ENCODE measurements at regions not wholly inside any gene's neighbourhood (a gene's known extent, or its start where the extent isn't known, plus 50 kb on each side); places are given as distances from the start of the nearest gene placed in this dataset.
"Not testable (repeated sequence)": the region's sequence is repeated elsewhere in the genome, so short reads cannot be mapped to it uniquely, and the experiment has no call there.

DNA sequence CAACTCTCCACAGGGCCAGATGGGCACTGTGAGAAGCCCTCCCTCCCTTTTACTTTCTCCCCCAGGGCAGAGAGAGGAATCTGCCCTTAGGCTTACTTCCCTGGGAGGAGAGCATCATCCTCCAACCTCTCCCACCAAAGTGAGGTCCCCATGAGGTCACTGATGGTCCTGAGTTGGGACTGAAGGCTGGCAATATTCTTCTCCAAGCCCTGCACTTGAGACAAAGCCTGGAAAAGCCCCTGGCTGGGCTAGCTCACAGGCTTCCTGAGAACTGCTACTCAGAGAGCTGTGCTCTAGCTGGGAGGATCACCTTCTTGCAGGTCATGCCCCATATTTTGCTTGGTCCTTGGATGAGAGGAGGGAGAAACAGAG is 110.0 kb upstream of the MEF2A start:
- Histone ChIP-seq H3K4me3 (ENCODE audit: low read depth, low read length) (no peak overlapping the region), H3K9ac (no peak overlapping the region), H3K79me2 (no peaks in the 10 kb centered on the region), H3K9me3 (ENCODE audit: control insufficient read depth, low read length) (no peaks in the 10 kb centered on the region), H3K27ac (no peak overlapping the region), H3K4me2 (ENCODE audit: low read length) (no peak overlapping the region), H2AFZ (no peak overlapping the region), H3K36me3 (ENCODE audit: control insufficient read depth, insufficient read depth, low read length) (no peaks in the 10 kb centered on the region), H3K4me1 (no peaks in the 10 kb centered on the region), H3K27me3 (ENCODE audit: control insufficient read depth, insufficient read depth, low read length) (no peaks in the 10 kb centered on the region)
- TF ChIP-seq, protein P1, sequence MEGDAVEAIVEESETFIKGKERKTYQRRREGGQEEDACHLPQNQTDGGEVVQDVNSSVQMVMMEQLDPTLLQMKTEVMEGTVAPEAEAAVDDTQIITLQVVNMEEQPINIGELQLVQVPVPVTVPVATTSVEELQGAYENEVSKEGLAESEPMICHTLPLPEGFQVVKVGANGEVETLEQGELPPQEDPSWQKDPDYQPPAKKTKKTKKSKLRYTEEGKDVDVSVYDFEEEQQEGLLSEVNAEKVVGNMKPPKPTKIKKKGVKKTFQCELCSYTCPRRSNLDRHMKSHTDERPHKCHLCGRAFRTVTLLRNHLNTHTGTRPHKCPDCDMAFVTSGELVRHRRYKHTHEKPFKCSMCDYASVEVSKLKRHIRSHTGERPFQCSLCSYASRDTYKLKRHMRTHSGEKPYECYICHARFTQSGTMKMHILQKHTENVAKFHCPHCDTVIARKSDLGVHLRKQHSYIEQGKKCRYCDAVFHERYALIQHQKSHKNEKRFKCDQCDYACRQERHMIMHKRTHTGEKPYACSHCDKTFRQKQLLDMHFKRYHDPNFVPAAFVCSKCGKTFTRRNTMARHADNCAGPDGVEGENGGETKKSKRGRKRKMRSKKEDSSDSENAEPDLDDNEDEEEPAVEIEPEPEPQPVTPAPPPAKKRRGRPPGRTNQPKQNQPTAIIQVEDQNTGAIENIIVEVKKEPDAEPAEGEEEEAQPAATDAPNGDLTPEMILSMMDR (IDR thresholded peaks at IDR 0.05), result no peak

DNA sequence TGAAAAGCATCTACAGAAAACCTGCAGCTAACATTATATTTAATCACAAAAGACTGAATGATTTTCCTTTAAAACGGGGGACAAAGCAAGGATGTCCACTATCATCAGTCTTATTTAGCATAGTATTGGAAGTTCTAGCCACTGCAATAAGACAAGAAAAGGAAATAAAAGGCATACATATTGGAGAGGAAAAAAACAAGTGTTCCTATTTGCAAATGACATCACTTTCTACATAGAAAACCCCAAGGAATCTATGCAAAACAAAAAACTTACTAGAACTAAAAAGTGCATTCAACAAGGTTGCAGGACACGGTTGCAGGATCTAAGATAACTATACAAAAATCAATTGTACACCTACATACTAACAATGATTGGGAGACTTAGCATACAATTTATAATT is 101.6 kb upstream of the MEF2A start:
- Histone ChIP-seq H3K79me2 (no peaks in the 10 kb centered on the region), H3K36me3 (ENCODE audit: control insufficient read depth, insufficient read depth, low read length) (no peaks in the 10 kb centered on the region), H3K27me3 (ENCODE audit: control insufficient read depth, insufficient read depth, low read length) (no peaks in the 10 kb centered on the region), H3K9me3 (ENCODE audit: control insufficient read depth, low read length) (no peaks in the 10 kb centered on the region), H2AFZ (no peak overlapping the region), H3K4me1 (no peaks in the 10 kb centered on the region), H3K4me2 (ENCODE audit: low read length) (no peak overlapping the region), H3K4me3 (ENCODE audit: low read depth, low read length) (no peak overlapping the region), H3K27ac (no peak overlapping the region), H3K9ac (no peak overlapping the region)
- TF ChIP-seq, protein P1 (IDR thresholded peaks at IDR 0.05), result no peak

DNA sequence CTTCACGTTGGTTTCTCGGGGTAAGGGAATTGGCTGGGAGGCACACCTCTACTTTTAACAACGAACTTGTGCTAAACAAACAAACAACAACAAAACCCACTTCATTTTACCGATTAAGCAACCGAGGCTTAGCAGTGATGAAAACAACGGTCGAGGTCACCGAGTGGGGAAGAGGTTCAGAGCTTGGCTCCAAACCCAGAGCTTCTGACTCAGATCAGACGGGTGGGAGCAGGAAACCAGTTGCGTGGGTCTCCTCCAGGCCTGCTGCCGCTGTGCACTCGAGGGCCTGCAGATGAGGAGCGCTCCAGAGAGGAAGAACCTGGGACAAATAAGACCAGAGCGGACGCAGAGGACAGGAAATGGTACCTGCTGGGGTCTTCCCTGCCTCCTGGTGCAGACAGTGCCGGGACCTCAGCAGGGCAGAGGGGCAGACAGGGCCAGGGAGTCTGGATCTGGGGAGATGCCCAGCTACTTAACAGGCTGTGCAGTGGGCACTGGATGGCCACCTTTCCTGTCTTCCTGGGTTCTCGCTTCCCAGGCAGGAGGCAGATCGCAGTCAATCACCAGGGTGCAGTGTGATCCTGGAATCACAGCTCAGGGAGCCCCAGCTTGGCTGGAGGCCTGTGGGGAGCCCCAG is 99.0 kb upstream of the MEF2A start:
- no peaks in the 10 kb centered on the region for H3K27me3 ChIP-seq (ENCODE audit: control insufficient read depth, insufficient read depth, low read length)
- H3K4me1 ChIP-seq, result no peaks in the 10 kb centered on the region
- TF ChIP-seq, protein P1 (IDR thresholded peaks at IDR 0.05), result no peak
- no peak overlapping the region for H3K27ac ChIP-seq
- H3K9ac ChIP-seq, result no peak overlapping the region
- H3K4me3 ChIP-seq (ENCODE audit: low read depth, low read length), result no peak overlapping the region
- H3K36me3 ChIP-seq (ENCODE audit: control insufficient read depth, insufficient read depth, low read length), result no peaks in the 10 kb centered on the region
- H3K4me2 ChIP-seq (ENCODE audit: low read length), result no peak overlapping the region
- no peak overlapping the region for H2AFZ ChIP-seq
- no peaks in the 10 kb centered on the region for H3K9me3 ChIP-seq (ENCODE audit: control insufficient read depth, low read length)
- no peaks in the 10 kb centered on the region for H3K79me2 ChIP-seq

DNA sequence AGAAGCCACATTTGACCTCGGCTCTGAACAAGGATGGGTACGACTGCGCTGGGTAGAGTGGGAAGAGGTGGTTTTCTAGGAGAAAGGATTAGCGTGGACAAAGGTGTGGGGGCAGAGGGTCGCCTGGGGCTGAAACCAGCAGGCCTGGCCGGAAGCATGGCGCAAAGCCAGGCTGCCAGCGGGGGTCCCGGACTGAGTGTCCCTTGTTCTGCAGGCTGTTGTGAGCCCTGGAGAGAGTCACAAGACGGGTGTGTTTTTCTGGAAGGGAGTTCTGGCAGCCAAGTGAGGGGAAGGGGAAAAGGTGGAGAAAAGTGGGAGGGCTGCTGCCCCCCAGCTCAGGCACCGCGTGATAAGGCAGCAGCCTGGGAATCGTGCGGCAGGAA is 98.5 kb upstream of the MEF2A start:
- no peaks in the 10 kb centered on the region for H3K4me1 ChIP-seq
- H3K9me3 ChIP-seq (ENCODE audit: control insufficient read depth, low read length), result no peaks in the 10 kb centered on the region
- no peak overlapping the region for H3K9ac ChIP-seq
- H3K27ac ChIP-seq, result no peak overlapping the region
- no peaks in the 10 kb centered on the region for H3K79me2 ChIP-seq
- H3K4me3 ChIP-seq (ENCODE audit: low read depth, low read length), result no peak overlapping the region
- H2AFZ ChIP-seq, result no peak overlapping the region
- H3K27me3 ChIP-seq (ENCODE audit: control insufficient read depth, insufficient read depth, low read length), result no peaks in the 10 kb centered on the region
- H3K36me3 ChIP-seq (ENCODE audit: control insufficient read depth, insufficient read depth, low read length), result no peaks in the 10 kb centered on the region
- no peak overlapping the region for H3K4me2 ChIP-seq (ENCODE audit: low read length)
- TF ChIP-seq, protein P1 (IDR thresholded peaks at IDR 0.05), result no peak

DNA sequence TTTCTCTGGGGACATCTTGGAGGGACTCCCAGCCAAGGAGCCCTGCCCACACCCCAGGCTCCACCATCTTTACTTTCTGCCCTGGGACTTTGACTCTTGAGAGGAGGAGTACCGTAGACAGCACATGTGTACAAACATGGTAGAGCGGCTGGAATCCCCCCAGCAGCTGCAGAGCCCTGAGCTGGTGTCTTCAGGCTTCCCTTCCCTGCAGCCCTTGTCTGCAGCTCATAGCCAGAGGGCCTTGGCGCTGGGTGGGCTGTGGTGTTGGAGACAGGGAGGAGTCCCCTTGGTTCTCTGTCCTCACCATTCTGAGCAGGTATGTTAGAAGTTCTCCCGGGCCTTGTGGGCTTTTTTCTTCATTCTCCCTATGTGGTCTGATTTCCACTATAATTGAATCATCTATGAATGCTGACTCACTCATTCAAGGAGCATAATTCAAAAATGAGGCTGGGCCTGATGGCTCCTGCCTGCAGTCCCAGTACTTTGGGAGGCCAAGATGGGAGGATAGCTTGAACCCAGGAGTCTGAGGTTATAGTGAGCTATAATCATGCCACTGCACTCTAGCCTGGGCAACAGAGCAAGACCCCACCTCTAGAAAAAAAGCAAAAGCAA is 97.8 kb upstream of the MEF2A start:
- H3K4me2 ChIP-seq (ENCODE audit: low read length), result no peak overlapping the region

DNA sequence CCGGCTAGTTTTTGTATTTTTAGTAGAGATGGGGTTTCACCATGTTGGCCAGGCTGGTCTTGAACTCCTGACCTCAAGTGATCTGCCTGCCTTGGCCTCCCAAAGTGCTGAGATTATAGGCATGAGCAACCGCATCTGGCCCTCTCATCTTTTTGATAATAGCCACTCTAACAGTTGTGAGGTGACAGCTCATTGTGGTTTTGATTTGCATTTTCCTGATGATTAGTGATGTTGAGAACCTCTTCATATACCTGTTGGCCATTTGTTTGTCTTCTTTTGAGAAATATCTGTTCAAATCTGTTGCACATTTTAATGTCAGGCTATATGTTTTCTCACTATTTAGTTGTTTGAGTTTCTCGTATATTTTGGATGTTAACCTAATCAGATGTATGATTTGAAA is 95.6 kb upstream of the MEF2A start:
- H3K9ac ChIP-seq; H2AFZ ChIP-seq; H3K27me3 ChIP-seq (ENCODE audit: control insufficient read depth, insufficient read depth, low read length); H3K4me2 ChIP-seq (ENCODE audit: low read length); H3K27ac ChIP-seq; H3K4me3 ChIP-seq (ENCODE audit: low read depth, low read length); H3K9me3 ChIP-seq (ENCODE audit: control insufficient read depth, low read length); H3K79me2 ChIP-seq; H3K4me1 ChIP-seq; H3K36me3 ChIP-seq (ENCODE audit: control insufficient read depth, insufficient read depth, low read length): not testable (repeated sequence)

More for the DNA sequence above, 97.8 kb upstream of the MEF2A start:
- H3K27ac ChIP-seq, result no peak overlapping the region
- no peak overlapping the region for H3K9ac ChIP-seq
- H3K4me3 ChIP-seq (ENCODE audit: low read depth, low read length), result no peak overlapping the region
- no peaks in the 10 kb centered on the region for H3K36me3 ChIP-seq (ENCODE audit: control insufficient read depth, insufficient read depth, low read length)
- no peaks in the 10 kb centered on the region for H3K79me2 ChIP-seq
- no peaks in the 10 kb centered on the region for H3K27me3 ChIP-seq (ENCODE audit: control insufficient read depth, insufficient read depth, low read length)
- TF ChIP-seq, protein P1 (IDR thresholded peaks at IDR 0.05), result no peak
- no peaks in the 10 kb centered on the region for H3K4me1 ChIP-seq
- H3K9me3 ChIP-seq (ENCODE audit: control insufficient read depth, low read length), result no peaks in the 10 kb centered on the region
- no peak overlapping the region for H2AFZ ChIP-seq
